ENCODE measurements at regions not wholly inside any gene's neighbourhood (a gene's known extent, or its start where the extent isn't known, plus 50 kb on each side); places are given as distances from the start of the nearest gene placed in this dataset.
"Not testable (repeated sequence)": the region's sequence is repeated elsewhere in the genome, so short reads cannot be mapped to it uniquely, and the experiment has no call there.

GRCh38 chr13:89402211-89402610 is 1731.0 kb downstream of the SLITRK5 start:
- DNase-seq, result no peak

DNA sequence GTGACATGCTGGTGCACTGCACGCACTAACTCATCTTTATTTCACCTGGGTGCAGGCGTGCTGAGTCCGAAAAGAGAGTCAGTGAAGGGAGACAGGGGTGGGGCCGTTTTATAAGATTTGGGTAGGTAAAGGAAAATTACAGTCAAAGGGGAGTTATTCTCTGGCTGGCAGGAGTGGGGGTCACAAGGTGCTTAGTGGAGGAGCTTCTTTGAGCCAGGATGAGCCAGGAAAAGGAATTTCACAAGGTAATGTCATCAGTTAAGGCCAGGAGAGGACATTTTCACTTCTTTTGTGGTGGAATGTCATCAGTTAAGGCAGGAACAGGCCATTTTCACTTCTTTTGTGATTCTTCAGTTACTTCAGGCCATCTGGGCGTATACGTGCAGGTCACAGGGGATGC is 1734.9 kb downstream of the SLITRK5 start:
- DNase-seq, result not testable (repeated sequence)

GRCh38 chr13:89407357-89407756 is 1736.2 kb downstream of the SLITRK5 start:
- no peak for DNase-seq

GRCh38 chr13:89432997-89433396 is 1761.8 kb downstream of the SLITRK5 start:
- DNase-seq, result no peak

DNA sequence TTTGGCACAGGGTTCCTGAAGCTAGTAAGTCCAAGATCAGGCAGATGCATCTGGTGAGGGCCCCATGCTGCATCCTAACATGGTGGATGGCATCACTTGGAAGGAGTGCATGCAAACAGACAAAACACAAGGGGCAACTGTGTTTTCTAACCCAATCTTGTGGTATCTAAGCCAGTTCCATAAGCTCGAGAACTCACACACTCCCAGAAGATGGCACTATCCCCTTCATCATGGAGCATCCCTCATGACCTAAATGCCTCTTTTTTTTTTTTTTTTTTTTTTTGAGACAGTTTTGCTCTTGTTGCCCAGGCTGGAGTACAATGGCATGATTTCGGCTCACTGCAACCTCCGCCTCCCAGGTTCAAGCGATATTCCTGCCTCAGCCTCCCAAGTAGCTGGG is 1763.5 kb downstream of the SLITRK5 start:
- not testable (repeated sequence) for DNase-seq

DNA sequence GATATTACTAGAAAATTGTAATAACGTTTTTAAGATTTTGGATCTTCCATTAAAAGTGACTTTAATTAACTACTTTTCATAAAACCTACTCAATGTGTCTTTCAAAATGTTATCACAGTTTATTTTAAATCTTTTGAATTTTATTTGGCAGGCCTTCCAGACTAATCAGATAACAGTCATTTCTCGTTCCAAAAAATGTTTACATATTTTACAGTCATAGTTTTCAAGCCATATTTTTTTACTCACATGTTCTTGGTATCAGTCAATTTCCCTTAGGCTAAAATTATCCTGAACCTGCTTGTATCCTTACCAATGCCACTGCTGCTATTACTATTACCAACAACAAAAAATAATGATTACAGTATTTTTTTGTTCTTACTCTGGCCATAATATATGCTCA is 1783.5 kb downstream of the SLITRK5 start:
- DNase-seq, result no peak

DNA sequence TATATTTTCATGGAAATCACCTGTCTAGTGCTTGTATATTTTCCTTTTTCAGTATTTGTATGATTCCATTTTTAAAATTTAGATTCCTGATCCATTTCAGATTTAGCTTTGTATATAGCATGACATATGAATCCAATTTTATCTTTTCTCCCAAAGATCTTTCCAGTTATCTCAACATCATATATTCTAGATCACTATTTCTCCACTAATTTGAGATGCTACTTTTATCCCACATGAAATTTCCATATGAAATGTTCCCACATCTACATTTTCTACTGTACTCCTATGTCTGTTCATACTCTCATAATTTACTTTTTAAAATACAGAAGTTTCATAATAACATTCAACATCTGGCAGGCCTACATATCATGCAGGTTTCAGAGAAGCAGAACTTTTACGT is 1784.1 kb downstream of the SLITRK5 start:
- no peak for DNase-seq

GRCh38 chr13:89455741-89456140 is 1784.6 kb downstream of the SLITRK5 start:
- no peak for DNase-seq

- no peak for DNase-seq
These were observed 1786.8 kb downstream of the SLITRK5 start for GRCh38 chr13:89457977-89458376.

DNA sequence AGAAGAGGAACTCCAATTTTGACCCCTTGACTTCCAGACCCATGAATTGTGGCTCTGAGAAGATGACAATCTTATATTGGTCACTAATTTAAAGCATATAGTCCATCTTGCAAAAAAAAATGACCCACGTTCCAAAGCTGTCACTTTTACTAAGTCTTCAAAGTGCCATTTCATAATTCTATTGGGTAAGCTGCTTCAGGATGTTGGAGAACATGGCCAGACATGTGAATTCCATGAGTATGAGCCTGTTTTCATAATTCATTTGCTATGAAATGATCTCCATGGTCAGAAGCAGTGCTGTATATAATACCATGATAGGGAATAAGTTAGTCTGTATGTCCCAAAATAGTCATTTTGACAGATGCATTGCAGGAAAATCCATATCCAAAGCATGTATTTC is 1787.3 kb downstream of the SLITRK5 start:
- DNase-seq, result no peak

GRCh38 chr13:89460895-89461294 is 1789.7 kb downstream of the SLITRK5 start:
- DNase-seq, result not testable (repeated sequence)

DNA sequence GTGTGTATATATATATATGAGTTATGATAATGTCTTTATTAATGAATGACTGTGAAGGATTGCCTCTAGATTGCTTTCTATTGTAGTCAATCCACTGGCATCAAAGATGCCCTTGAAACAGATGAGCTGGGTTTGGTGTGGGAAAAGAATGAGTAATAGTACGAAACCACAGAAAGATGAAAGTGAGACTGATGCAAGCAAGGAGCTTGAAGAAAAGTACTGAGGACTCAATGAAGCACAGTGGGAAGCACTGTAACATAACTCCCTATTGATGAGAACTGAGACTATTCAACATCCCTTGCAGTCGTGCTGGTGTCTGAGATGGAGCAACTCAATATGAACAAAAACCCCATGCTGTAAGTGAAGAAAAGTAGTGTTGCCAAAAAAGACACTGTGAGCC is 1794.2 kb downstream of the SLITRK5 start:
- DNase-seq, result no peak

GRCh38 chr13:89468081-89468480 is 1796.9 kb downstream of the SLITRK5 start:
- DNase-seq, result no peak

GRCh38 chr13:89470901-89471300 is 1799.7 kb downstream of the SLITRK5 start:
- no peak for DNase-seq

DNA sequence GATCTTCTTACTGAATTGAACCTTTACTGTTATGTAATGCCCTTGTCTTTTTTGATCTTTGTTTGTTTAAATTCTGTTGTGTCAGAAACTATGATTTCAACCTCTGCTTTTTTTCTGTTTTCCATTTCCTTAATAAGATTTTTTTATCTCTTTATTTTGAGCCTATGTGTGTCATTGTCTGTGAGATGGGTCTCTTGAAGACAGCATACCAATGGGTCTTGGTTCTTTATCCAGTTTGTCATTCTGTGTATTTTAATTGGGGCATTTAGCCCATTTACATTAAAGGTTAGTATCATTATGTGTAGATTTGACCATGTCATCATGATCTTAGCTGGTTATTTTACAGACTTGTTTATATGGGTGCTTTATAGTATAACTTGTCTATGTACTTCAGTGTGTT is 1803.3 kb downstream of the SLITRK5 start:
- no peak for DNase-seq

DNA sequence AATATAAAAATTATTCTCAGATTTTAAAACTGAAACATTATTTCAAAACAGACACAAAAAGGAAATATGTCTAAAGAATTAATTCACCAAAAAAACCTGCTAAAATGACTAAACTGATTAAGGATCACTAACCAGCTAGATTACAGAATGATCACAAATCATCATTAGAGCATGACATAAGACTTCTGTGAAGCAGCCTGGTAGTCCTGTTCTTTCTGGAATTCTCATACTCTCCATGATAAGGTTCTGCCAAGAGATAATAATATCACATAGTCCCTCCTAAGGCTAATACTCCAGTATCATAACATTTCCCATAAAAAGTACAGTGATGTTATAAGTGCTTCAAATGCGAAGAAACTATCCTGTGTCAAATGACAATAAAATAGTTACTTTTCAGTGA is 1814.9 kb downstream of the SLITRK5 start:
- DNase-seq, result no peak

GRCh38 chr13:89486709-89487108 is 1815.5 kb downstream of the SLITRK5 start:
- DNase-seq, result no peak

- no peak for DNase-seq
These were observed 1819.5 kb downstream of the SLITRK5 start for GRCh38 chr13:89490661-89491060.

DNA sequence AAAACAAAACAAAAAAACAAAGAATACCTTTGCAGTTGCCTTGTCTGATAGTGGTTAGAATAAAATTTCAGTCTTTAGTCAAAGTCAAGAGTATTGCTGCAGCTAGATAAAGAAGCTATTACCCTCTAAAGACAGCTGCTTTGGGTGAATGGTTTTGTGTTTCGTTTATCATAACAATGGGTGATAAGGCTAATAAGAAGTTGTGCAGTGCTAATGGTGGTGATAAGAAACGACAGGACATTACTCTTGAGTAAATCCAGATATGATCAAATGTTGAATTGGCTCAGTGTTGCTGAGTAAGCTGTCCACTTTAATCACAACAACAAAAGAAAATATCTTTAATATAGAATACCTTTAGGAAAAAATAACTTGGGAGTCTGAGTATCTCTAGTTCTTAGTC is 1825.3 kb downstream of the SLITRK5 start:
- DNase-seq, result no peak

DNA sequence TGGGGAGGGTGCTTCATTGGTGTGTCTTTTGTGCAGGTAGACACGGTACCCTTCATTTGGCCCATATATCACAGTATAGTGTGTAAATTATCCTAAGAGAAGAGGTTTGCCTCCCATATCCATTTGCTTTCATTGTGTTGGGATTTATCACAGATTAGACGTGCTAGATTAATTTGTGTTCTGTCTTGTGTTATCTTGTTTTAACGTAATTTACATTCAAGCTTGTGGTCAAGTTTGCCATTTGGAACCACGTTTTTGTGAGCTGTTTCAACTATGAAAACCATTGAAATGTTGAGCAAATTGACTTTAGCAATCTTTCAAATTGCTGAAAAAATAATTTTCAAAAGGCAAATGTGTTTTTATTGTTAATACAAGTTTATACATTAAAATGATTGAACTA is 1826.5 kb downstream of the SLITRK5 start:
- DNase-seq, result no peak

DNA sequence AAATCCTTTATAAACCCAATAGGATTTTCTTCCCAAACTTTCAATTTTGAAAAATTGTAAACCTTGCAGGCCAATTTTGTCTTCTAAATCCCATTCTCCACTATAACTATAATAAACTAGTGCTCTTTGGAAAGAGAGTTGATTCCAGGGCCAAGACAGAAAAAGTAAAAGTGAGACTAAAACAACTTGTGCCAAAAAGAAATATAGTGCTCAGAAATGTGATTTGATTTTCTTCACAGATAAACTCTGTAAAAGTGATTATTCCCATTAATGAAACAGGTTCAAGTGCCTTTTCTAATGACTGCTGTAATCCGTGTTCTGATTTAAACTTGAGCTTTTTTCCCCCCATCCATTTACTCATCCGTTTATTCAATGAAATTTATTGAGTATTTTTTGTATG is 1831.1 kb downstream of the SLITRK5 start:
- no peak for DNase-seq

- DNase-seq, result no peak
These were observed 1832.8 kb upstream of the MIR17HG start for GRCh38 chr13:89514534-89515312.

GRCh38 chr13:89515948-89516347 is 1831.5 kb upstream of the MIR17HG start:
- no peak for DNase-seq

DNA sequence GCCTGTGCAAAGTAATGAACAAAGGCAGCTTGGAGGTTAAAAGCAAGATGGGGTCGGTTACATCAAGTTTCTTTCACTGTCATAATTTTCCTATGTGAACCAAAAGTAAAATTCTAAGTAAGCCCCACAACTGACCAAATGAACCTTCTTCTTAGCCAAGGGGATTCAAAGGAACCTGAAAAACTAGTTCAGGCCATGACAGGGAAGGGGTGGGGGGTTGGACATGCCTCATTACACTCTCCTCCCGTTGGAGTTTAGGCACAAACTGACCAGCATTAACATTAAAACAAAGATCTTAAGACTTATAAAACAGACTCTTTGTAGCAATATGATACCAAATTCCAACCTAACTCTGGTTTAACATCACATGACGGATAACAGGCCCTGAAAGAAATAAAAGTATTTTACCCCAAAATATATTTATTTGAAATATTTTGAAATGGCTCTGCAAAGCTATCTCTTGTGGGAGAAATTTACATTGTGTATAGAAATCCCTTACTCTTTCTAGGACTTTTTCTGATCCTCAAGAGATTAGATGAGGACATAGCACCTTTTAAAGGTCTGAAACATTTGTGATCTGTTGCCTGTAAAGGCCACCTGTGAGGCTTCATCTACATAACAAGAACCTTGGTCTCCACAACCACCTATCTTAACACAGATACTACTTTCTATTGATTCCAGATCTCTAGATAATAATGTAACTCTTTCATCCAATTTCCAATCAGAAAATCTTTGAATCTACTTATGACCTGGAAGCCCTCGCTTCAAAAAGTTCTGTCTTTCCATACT is 1829.0 kb upstream of the MIR17HG start:
- no peak for DNase-seq

Measured in DMS79 (cell line).